Prostate gland (tissue), 2 donors: ENCODE measurements at regions not wholly inside any gene's neighbourhood (a gene's known extent, or its start where the extent isn't known, plus 50 kb on each side); places are given as distances from the start of the nearest gene placed in this dataset.

Source experiments
- POLR2A ChIP-seq: fragments of 450-650 bp; IDR thresholded peaks from one replicate; pipeline ENCODE4 v1.6.1; 2016; ENCODE audit warnings: antibody characterized with exemption, mild to moderate bottlenecking
- TF ChIP-seq, protein P1 (sequence below), 4 experiments: fragments of 200-600 bp in 2 of 4; fragments of 450-650 bp in 2 of 4; sonication (generic) in 2 of 4; IDR thresholded peaks; 1 replicate in 3 of 4; 2 replicates in 1 of 4; pipeline ENCODE4 v1.5.1; 2016 to 2019; ENCODE audit warnings: antibody characterized with exemption in 4 of 4, mild to moderate bottlenecking in 2 of 4, moderate library complexity in 2 of 4

DNA sequence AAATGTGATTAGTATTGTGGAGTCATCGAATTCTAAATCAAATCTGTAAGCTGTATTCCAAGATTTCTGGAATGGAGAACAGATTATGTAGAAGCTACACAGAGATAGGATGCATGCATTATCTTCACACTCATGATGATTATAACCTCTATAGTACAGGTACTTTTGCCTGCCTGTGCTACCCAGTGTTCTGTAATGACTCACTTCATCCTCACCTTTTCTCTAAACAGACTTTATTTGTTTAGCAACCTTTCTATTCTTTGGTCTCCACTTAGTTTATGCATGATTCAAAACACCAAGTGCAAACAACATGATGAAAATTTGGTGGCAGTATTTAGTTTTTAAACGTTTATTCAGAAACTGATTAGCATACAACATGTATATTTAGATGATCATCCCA, 68.4 kb upstream of the PRPS1L1 start:
- TF ChIP-seq, protein P1, sequence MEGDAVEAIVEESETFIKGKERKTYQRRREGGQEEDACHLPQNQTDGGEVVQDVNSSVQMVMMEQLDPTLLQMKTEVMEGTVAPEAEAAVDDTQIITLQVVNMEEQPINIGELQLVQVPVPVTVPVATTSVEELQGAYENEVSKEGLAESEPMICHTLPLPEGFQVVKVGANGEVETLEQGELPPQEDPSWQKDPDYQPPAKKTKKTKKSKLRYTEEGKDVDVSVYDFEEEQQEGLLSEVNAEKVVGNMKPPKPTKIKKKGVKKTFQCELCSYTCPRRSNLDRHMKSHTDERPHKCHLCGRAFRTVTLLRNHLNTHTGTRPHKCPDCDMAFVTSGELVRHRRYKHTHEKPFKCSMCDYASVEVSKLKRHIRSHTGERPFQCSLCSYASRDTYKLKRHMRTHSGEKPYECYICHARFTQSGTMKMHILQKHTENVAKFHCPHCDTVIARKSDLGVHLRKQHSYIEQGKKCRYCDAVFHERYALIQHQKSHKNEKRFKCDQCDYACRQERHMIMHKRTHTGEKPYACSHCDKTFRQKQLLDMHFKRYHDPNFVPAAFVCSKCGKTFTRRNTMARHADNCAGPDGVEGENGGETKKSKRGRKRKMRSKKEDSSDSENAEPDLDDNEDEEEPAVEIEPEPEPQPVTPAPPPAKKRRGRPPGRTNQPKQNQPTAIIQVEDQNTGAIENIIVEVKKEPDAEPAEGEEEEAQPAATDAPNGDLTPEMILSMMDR (IDR thresholded peaks at IDR 0.05) = no peak
- TF ChIP-seq POLR2A = no peak
